Esophagus (tissue), 2 donors: ENCODE measurements at regions not wholly inside any gene's neighbourhood (a gene's known extent, or its start where the extent isn't known, plus 50 kb on each side); places are given as distances from the start of the nearest gene placed in this dataset.

Source experiments
- H3K27ac ChIP-seq, 2 donors: one replicate each; pipeline ENCODE4 v1.5.1; 2013; ENCODE audit warnings: low read depth in 2 of 2, mild to moderate bottlenecking in 2 of 2, inconsistent platforms in 1 of 2, low read length in 1 of 2, moderate library complexity in 1 of 2
- H3K27me3 ChIP-seq, 2 donors: one replicate each; pipeline ENCODE4 v1.6.1; 2013; ENCODE audit warnings: low read length in 2 of 2, control low read depth in 1 of 2, mild to moderate bottlenecking in 1 of 2; ENCODE audit not compliant: insufficient read depth in 2 of 2, control insufficient read depth in 1 of 2
- H3K36me3 ChIP-seq, 2 donors: one replicate each; pipeline ENCODE4 v1.6.1; 2013; ENCODE audit warnings: low read length in 1 of 2; ENCODE audit not compliant: control insufficient read depth in 2 of 2, insufficient read depth in 2 of 2
- H3K4me1 ChIP-seq, 2 donors: one replicate each; pipeline ENCODE4 v1.6.1; 2013; ENCODE audit warnings: low read length in 1 of 2; ENCODE audit not compliant: control insufficient read depth in 2 of 2, insufficient read depth in 2 of 2
- H3K4me3 ChIP-seq, 2 donors: one replicate each; pipeline ENCODE4 v1.5.1; 2013; ENCODE audit warnings: low read length in 2 of 2, mild to moderate bottlenecking in 2 of 2, low read depth in 1 of 2, moderate library complexity in 1 of 2
- H3K9me3 ChIP-seq, 2 donors: one replicate each; pipeline ENCODE4 v1.6.1; 2013; ENCODE audit warnings: mild to moderate bottlenecking in 2 of 2, low read depth in 1 of 2, low read length in 1 of 2, moderate library complexity in 1 of 2; ENCODE audit not compliant: control insufficient read depth in 2 of 2, insufficient read depth in 1 of 2
- WGBS, 2 donors: extraction: QIAGEN DNeasy Blood & Tissue Kit; methylation state at CpG; one replicate each; pipeline ENCODE4 v1.1.7; 2013; 5-methylcytosine and 5-hydroxymethylcytosine counted together
- donor health status: healthy with polysubstance abuse.
- donor health status: Bipolar disorder and iron deficiency.

DNA sequence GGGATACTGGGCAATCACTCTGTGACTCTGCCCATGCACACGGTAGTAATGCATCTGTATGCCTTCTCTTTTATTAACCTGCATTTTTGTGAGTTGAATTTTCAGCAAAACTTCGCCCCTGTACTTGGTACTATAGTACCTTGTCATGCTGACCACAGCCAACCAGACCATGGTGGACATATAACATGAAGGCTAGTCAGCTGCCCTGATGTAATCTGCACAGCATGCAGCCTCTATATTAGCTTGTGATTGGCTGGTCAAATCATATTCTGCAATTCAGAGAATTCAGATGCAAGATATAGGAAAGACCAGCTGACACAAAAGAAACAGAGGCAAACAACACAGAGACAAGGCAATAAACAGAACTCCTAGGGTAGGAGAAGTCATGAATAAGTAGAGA is 200.9 kb upstream of the JARID2 start:
- Histone ChIP-seq H3K36me3 (no peaks in the 10 kb centered on the region), H3K4me1 (no peaks in the 10 kb centered on the region), H3K9me3 (no peaks in the 10 kb centered on the region), H3K27me3 (no peaks in the 10 kb centered on the region), H3K4me3 (no peak overlapping the region), H3K27ac (no peak overlapping the region)
- 86 to 94% methylated on average over 2 of the region's 2 CpGs for WGBS, 2 donors

DNA sequence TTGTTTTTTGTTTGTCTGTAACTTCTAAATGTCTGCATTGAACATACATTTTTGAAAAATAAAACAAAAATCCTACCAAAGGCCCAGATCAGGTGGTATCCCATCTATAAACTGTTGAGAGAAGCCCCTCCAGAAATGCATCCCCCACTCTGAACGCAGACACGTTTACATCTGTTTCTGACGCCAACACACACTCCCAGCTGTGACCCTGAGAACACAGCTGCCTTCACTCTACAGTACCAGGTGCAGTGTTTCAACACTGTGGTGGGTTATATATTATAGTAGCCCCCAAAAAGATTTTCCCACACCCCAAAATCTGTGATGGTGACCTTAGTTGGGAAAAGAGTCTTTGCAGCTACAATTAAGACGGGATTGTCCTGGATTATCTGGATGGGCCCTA is 199.1 kb upstream of the JARID2 start:
- 81 to 90% methylated on average over 4 of the region's 4 CpGs for WGBS, 2 donors
- no peak overlapping the region for H3K4me3 ChIP-seq
- no peaks in the 10 kb centered on the region for H3K36me3 ChIP-seq
- no peaks in the 10 kb centered on the region for H3K4me1 ChIP-seq
- H3K27me3 ChIP-seq, result no peaks in the 10 kb centered on the region
- no peak overlapping the region for H3K27ac ChIP-seq
- no peaks in the 10 kb centered on the region for H3K9me3 ChIP-seq

DNA sequence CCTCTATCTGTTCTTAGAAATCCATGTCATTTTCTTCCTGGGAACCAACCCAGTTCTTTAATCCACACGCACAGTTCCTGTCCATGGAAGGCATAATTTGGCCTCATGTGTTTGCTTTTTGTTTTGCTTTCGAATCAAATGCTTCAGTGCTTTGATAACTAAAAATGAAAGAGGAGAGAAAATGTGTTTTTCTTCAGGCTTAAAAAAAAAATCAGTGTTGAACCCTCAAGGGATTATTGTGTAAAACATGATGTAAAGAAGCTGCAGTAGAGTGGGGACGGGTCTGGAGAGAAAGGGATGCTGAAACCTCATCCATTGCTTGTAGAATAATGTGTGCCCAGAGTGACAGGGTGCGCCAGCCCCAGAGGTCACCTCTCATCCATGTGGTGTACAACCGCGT is 197.5 kb upstream of the JARID2 start:
- 76 to 83% methylated on average over 6 of the region's 6 CpGs for WGBS, 2 donors
- no peaks in the 10 kb centered on the region for H3K4me1 ChIP-seq
- no peaks in the 10 kb centered on the region for H3K36me3 ChIP-seq

DNA sequence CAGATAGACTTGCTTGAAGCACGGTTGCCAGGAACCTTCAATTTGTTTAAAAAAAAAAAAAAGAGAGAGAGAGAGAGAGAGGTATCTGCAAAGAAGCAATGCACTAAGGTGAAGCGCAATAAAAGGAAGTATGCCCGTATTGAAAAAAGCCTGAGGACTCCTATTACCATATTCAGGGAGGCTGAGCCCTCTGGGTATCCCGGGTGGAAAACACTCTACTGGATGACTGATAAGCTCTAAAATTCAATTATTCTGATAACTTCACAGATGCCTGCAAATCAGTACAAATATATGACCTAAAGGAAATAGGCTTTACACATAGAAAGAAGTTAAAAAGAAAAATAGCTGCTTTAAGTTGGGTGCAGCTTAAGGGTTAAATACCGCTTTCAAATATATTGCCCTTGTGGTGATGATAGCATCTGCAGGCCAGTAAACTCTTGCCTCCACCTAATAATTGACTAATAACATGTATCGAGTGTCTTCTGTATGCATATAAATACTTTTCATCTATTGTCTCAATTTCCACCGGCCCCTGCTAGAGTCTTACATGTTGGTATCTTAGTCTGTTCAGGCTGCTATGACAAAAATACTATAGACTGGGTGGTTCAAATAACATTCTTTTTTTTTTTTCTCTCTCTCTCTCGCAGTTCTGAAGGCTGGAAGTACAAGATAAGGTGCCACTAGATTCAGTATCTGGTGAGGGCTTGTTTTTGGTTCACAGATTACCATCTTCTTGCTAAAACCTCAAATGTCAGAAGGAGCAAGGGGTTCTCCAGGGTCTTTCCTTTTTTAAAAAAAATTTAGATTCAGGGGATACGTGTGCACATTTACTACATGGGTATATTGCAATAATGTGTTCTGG is 187.4 kb upstream of the JARID2 start:
- Histone ChIP-seq H3K9me3 (peaks cover 0 to 2% of the 10 kb centered on the region in 2 donors), H3K27ac (no peak overlapping the region), H3K4me1 (peaks cover 0 to 5% of the 10 kb centered on the region in 2 donors), H3K36me3 (no peaks in the 10 kb centered on the region), H3K4me3 (no peak overlapping the region), H3K27me3 (no peaks in the 10 kb centered on the region)
- WGBS, 2 donors, result 84 to 86% methylated on average over 9 of the region's 9 CpGs

More for the DNA sequence above, 197.5 kb upstream of the JARID2 start:
- Histone ChIP-seq H3K27me3 (no peaks in the 10 kb centered on the region), H3K4me3 (no peak overlapping the region), H3K27ac (no peak overlapping the region), H3K9me3 (no peaks in the 10 kb centered on the region)

DNA sequence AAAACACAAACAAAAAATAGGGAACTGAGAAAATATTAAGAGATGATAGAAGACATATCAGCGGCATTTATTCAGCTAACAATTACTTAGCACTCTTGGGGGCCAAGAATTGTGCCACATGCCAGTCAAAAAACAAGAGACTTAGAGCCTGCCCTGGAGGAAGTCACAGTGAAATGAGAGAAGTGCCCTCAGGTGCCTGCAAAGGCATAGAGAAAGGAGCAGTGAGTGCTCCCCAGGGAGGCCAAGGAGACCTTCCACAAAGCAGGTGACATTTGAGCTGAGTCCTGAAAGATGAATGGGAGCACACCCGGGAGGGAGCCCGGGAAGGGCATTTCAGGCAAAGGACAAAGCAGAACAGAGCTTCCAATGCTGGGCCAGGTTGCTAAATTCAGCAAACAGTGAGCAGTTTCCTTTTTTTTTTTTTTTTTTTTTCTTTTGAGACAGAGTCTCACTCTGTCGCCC is 184.7 kb upstream of the JARID2 start:
- no peaks in the 10 kb centered on the region for H3K27me3 ChIP-seq
- peaks cover 0 to 6% of the 10 kb centered on the region in 2 donors for H3K4me1 ChIP-seq
- no peak overlapping the region for H3K27ac ChIP-seq
- WGBS, 2 donors, result 50 to 62% methylated on average over 4 of the region's 4 CpGs
- H3K9me3 ChIP-seq, result peaks cover 0 to 2% of the 10 kb centered on the region in 2 donors
- H3K36me3 ChIP-seq, result no peaks in the 10 kb centered on the region
- no peak overlapping the region for H3K4me3 ChIP-seq

DNA sequence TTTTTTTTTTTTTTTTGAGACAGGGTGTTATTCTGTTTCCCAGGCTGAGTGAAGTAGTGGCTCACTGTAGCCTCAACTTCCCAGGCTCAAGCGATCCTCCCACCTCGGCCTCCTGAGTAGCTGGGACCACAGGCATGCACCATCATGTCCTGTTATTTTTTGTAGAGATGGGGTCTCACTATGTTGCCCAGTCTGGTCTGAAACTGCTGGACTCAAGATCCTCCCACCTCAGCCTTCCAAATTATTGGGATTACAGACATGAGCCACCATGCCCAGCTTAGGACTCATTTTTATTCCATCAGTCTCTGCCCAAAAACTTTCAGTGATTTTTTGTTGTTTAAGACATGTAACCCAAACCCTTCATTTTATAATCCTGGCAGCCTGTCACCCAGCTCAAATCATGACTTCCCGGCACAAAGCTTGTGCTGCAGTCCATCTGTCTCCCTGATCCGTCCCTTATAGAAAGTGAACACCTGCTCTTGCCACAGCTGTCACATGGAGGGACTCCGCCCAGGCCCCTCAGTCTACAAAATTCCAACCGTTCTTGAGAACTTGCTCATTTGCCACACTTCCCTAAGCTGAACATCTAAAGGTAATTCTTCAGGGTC is 183.9 kb upstream of the JARID2 start:
- H3K4me3 ChIP-seq, result no peak overlapping the region
- H3K36me3 ChIP-seq, result no peaks in the 10 kb centered on the region
- peaks cover 0 to 8% of the 10 kb centered on the region in 2 donors for H3K4me1 ChIP-seq
- peaks cover 0 to 2% of the 10 kb centered on the region in 2 donors for H3K9me3 ChIP-seq
- no peaks in the 10 kb centered on the region for H3K27me3 ChIP-seq
- no peak overlapping the region for H3K27ac ChIP-seq
- WGBS, 2 donors, result 92 to 94% methylated on average over 6 of the region's 6 CpGs

DNA sequence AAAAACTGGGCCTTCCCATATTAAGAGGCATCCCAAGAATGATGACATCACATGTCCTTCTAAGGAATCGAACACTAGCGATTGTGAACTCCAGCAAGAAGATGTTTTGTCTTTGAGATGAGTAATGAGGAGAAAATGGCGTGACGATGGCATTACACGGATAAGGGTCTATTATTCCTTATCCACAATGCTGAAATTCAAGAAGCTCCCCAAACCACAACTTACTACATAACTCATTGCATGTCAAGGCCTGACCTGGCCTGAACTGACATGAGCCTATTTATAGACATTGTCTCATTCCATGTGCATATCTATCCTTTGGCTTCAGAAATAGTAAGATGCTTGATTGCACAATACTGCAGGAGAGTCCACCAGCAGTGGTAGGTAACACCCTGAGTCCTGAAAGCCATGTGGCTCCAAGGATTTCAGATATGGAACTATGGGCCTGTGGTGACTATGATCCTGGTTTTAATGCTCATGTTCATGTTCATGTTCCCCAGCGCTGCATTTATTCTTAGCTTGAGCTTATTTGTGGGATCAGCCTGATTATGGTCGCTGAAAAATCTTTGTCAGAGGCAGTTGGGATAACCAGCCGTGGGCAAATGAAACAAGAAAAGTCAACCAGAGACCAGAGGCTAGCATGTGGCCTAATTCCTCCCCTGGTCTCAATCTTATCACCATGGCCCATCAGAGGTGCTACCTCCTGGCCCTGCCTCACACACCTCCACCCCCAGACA is 183.2 kb upstream of the JARID2 start:
- 75 to 86% methylated on average over 8 of the region's 8 CpGs for WGBS, 2 donors
- Histone ChIP-seq H3K9me3 (peaks cover 0 to 2% of the 10 kb centered on the region in 2 donors), H3K27ac (peak overlapping the region; percentile 69 to 72), H3K36me3 (no peaks in the 10 kb centered on the region), H3K4me1 (peaks cover 0 to 8% of the 10 kb centered on the region in 2 donors), H3K27me3 (no peaks in the 10 kb centered on the region), H3K4me3 (no peak overlapping the region)

DNA sequence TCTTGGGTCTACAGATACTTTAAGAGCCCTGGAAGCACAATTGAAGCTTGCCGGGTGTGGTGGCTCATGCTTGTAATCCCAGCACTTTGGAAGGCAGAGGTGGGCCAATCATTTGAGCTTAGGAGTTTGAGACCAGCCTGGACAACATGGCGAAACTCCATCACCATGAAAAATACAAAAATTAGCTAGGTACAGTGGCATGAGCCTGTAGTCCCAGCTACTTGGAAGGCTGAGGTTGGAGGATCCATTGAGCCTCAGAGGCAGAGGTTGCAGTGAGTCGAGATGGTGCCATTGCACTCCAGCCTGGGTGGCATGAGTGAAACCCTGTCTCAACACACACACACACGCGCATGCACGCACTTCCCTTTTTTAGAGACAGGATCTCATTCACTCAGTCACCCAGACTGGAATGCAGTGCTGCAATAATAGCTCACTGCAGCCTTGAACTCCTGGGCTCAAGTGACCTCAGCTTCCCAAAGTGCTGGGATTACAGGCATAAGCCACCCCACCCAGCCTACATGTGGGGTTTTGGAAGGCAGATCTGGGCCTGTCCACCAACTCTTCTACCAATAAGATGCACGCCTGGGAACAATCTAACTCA is 182.5 kb upstream of the JARID2 start:
- H3K27ac ChIP-seq, result peak overlapping the region; percentile 69 to 72

DNA sequence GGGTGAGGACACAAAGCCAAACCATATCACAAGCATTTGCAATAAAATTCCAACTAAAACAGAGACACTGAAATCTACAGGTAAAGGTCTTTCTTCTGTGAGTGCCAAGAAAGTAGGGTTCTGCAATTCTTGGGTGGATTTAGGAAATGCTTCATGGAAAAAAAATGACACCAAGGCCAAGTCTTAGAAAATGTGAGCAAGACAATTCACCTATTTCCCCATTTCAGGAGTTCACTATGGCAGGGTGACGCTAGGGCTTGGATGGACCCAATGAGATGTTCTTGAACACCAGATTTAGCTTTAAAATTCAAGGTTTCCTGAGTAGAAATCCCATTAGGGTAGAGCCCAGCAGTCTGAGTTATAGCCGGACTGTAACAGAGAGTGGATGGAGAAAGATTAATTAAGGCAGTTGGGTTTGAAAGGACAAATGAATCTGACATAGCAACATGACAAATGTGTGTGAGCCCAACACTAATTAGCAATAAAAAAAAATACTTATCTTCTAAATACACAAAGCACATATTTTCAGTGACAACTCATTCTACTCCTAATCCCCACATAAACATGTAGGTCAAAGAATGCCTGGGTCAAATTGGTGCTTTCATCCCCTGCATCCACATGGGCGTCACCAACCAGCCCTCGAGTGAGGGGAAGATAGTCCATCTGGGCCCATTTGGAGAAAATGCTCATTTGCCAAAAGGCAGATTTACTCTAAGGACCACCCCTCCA is 180.4 kb upstream of the JARID2 start:
- peaks cover 0 to 8% of the 10 kb centered on the region in 2 donors for H3K4me1 ChIP-seq
- no peak overlapping the region for H3K4me3 ChIP-seq
- H3K27me3 ChIP-seq, result no peaks in the 10 kb centered on the region
- 54 to 61% methylated on average over 4 of the region's 4 CpGs for WGBS, 2 donors
- peak overlapping the region; percentile 47 to 49 for H3K27ac ChIP-seq
- H3K36me3 ChIP-seq, result no peaks in the 10 kb centered on the region
- H3K9me3 ChIP-seq, result no peaks in the 10 kb centered on the region

More for the DNA sequence above, 182.5 kb upstream of the JARID2 start:
- Histone ChIP-seq H3K4me3 (no peak overlapping the region), H3K27me3 (no peaks in the 10 kb centered on the region), H3K36me3 (no peaks in the 10 kb centered on the region), H3K4me1 (peaks cover 0 to 8% of the 10 kb centered on the region in 2 donors), H3K9me3 (peaks cover 0 to 2% of the 10 kb centered on the region in 2 donors)
- WGBS, 2 donors, result 80 to 81% methylated on average over 7 of the region's 7 CpGs
